Smooth muscle cell (in vitro differentiated cells): ENCODE measurements at regions not wholly inside any gene's neighbourhood (a gene's known extent, or its start where the extent isn't known, plus 50 kb on each side); places are given as distances from the start of the nearest gene placed in this dataset.

Source experiments
- DNase-seq: peaks from one replicate; lab custom pipeline; 2025; ENCODE audit not compliant: unreplicated experiment; lab: John Stamatoyannopoulos, UW
- H2AFZ ChIP-seq: fragments of 200-600 bp; sonication (generic); 2 replicates; pipeline ENCODE4 v1.6.0; 2016; ENCODE audit warnings: antibody characterized with exemption, low read depth, mild to moderate bottlenecking
- H3F3A ChIP-seq: fragments of 200-600 bp; sonication (generic); 2 replicates; pipeline ENCODE4 v1.6.0; 2017; ENCODE audit warnings: antibody characterized with exemption, low read depth
- H3K27ac ChIP-seq: fragments of 200-600 bp; sonication (generic); 2 replicates; pipeline ENCODE4 v1.5.1; 2016; ENCODE audit warnings: low read depth, mild to moderate bottlenecking
- H3K27me3 ChIP-seq: fragments of 200-600 bp; sonication (generic); 2 replicates; pipeline ENCODE4 v1.6.1; 2016; ENCODE audit warnings: low read depth, mild to moderate bottlenecking
- H3K36me3 ChIP-seq: fragments of 200-600 bp; sonication (generic); 2 replicates; pipeline ENCODE4 v1.5.1; 2016; ENCODE audit warnings: low read depth
- H3K4me1 ChIP-seq: fragments of 200-600 bp; sonication (generic); 2 replicates; pipeline ENCODE4 v1.5.1; 2016; ENCODE audit warnings: low read depth
- H3K4me2 ChIP-seq: fragments of 200-600 bp; sonication (generic); 2 replicates; pipeline ENCODE4 v1.6.0; 2016; ENCODE audit warnings: mild to moderate bottlenecking
- H3K4me3 ChIP-seq: fragments of 200-600 bp; sonication (generic); 2 replicates; pipeline ENCODE4 v1.5.1; 2016; ENCODE audit warnings: mild to moderate bottlenecking
- H3K79me2 ChIP-seq: fragments of 200-600 bp; sonication (generic); 2 replicates; pipeline ENCODE4 v1.6.0; 2016; ENCODE audit warnings: low read depth, mild to moderate bottlenecking
- H3K9ac ChIP-seq: fragments of 200-600 bp; sonication (generic); 2 replicates; pipeline ENCODE4 v1.6.0; 2016; ENCODE audit warnings: low read depth
- H3K9me3 ChIP-seq: fragments of 200-600 bp; sonication (generic); replicated peaks from 2 replicates; pipeline ENCODE4 v1.5.1; 2016; ENCODE audit warnings: low read depth
- H4K20me1 ChIP-seq: fragments of 200-600 bp; sonication (generic); 2 replicates; pipeline ENCODE4 v1.6.0; 2016; ENCODE audit warnings: low read depth
- WGBS: methylation state at CpG from one replicate; pipeline ENCODE4 v1.1.7; 2016; ENCODE audit warnings: low lambda C conversion rate; 5-methylcytosine and 5-hydroxymethylcytosine counted together
- TF ChIP-seq, protein P1 (sequence below): fragments of 200-600 bp; sonication (generic); IDR thresholded peaks from 2 replicates; pipeline ENCODE4 v1.5.1; 2017; ENCODE audit warnings: borderline replicate concordance, mild to moderate bottlenecking, antibody characterized with exemption; ENCODE audit not compliant: insufficient read depth, poor library complexity, severe bottlenecking

DNA sequence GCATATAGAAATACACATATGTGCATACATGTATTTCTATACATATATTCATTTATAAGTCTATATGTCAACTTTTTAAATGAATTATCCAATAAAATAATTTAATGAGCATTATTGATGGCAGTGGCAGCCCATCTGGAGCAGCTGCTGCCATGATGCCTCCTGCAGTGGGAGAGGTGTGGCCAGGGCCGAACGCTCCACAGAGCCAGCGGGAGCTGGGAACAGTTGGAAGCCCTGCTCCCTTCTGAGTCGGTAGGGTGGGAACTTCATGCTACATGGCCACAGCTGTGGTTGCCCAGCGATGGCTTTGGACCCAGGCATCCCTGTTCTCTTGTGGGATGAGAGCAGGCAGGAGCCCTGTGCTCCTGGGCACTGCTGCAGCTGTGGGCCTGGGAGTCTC is 812.4 kb upstream of the CTNND2 start:
- Histone ChIP-seq H3K27ac (no peak overlapping the region), H3K36me3 (no peaks in the 10 kb centered on the region), H3K9me3 (no peaks in the 10 kb centered on the region), H3K79me2 (no peaks in the 10 kb centered on the region), H4K20me1 (no peaks in the 10 kb centered on the region), H3K4me3 (no peak overlapping the region), H3K4me1 (no peaks in the 10 kb centered on the region), H3K27me3 (no peaks in the 10 kb centered on the region), H2AFZ (no peak overlapping the region), H3K9ac (no peak overlapping the region), H3F3A (no peaks in the 10 kb centered on the region), H3K4me2 (no peak overlapping the region)
- WGBS, result 94% methylated on average over 4 of the region's 5 CpGs
- no peak for DNase-seq
- TF ChIP-seq, protein P1, sequence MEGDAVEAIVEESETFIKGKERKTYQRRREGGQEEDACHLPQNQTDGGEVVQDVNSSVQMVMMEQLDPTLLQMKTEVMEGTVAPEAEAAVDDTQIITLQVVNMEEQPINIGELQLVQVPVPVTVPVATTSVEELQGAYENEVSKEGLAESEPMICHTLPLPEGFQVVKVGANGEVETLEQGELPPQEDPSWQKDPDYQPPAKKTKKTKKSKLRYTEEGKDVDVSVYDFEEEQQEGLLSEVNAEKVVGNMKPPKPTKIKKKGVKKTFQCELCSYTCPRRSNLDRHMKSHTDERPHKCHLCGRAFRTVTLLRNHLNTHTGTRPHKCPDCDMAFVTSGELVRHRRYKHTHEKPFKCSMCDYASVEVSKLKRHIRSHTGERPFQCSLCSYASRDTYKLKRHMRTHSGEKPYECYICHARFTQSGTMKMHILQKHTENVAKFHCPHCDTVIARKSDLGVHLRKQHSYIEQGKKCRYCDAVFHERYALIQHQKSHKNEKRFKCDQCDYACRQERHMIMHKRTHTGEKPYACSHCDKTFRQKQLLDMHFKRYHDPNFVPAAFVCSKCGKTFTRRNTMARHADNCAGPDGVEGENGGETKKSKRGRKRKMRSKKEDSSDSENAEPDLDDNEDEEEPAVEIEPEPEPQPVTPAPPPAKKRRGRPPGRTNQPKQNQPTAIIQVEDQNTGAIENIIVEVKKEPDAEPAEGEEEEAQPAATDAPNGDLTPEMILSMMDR, result no peak

GRCh38 chr5:12707560-12707959 is 803.3 kb upstream of the CTNND2 start:
- H3F3A ChIP-seq, result no peaks in the 10 kb centered on the region
- no peak overlapping the region for H3K27ac ChIP-seq
- TF ChIP-seq, protein P1, result no peak
- no peaks in the 10 kb centered on the region for H3K36me3 ChIP-seq
- DNase-seq, result no peak
- no peaks in the 10 kb centered on the region for H3K4me1 ChIP-seq
- H2AFZ ChIP-seq, result no peak overlapping the region
- no peaks in the 10 kb centered on the region for H4K20me1 ChIP-seq
- H3K79me2 ChIP-seq, result no peaks in the 10 kb centered on the region
- H3K27me3 ChIP-seq, result no peaks in the 10 kb centered on the region
- H3K4me3 ChIP-seq, result no peak overlapping the region
- no peaks in the 10 kb centered on the region for H3K9me3 ChIP-seq
- no peak overlapping the region for H3K4me2 ChIP-seq
- H3K9ac ChIP-seq, result no peak overlapping the region

DNA sequence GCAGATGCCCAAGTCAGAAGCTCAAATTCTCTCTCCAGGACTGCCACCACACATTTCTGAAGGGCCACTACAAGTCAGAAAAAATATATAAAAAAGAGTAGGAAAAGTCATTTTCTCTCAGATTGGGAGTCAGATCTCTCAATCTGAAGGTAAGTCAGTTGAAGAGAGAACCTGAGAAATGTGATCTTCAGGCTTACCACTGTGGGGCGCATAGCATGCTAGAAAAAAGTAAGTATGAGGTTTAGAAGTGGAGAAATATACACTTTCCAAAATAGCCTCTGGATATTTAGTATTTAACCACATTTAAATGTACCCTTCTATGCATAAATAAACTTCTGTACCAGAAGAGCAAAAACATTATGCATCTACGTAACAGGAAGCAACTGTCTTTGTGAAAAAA is 800.7 kb upstream of the CTNND2 start:
- no peak overlapping the region for H3K27ac ChIP-seq
- TF ChIP-seq, protein P1, result peak; percentile 16
- H3K36me3 ChIP-seq, result no peaks in the 10 kb centered on the region
- no peaks in the 10 kb centered on the region for H3K9me3 ChIP-seq
- H3K79me2 ChIP-seq, result no peaks in the 10 kb centered on the region
- no peaks in the 10 kb centered on the region for H3F3A ChIP-seq
- H3K4me2 ChIP-seq, result no peak overlapping the region
- 82% methylated on average over 2 of the region's 2 CpGs for WGBS
- H2AFZ ChIP-seq, result peak overlapping the region; percentile 6
- H3K9ac ChIP-seq, result no peak overlapping the region
- no peaks in the 10 kb centered on the region for H4K20me1 ChIP-seq
- no peak for DNase-seq
- H3K27me3 ChIP-seq, result no peaks in the 10 kb centered on the region
- H3K4me3 ChIP-seq, result no peak overlapping the region
- no peaks in the 10 kb centered on the region for H3K4me1 ChIP-seq

DNA sequence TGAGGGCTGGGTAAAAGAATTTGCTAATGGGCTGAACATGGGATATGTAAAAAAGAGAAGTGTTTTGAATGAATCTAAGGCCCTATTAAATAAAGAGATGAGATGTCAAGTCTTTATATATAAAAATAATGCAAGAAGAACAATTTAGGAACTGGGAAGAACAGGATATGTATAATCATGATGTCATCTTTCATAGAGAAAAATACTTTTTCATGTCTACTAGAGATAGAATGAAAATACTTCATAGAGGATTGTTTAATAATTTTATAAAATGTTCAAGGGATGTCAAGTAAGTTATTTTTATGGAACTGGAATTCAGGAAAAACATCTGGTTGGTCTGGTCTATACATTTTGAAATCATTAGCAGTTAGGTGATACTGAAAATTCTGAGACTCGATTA is 799.0 kb upstream of the CTNND2 start:
- Histone ChIP-seq H3K4me2 (no peak overlapping the region), H3K9me3 (no peaks in the 10 kb centered on the region), H3K79me2 (no peaks in the 10 kb centered on the region), H3K27me3 (no peaks in the 10 kb centered on the region), H3K4me3 (no peak overlapping the region), H3K4me1 (no peaks in the 10 kb centered on the region), H3K36me3 (no peaks in the 10 kb centered on the region), H2AFZ (no peak overlapping the region), H3K9ac (no peak overlapping the region), H3K27ac (no peak overlapping the region), H3F3A (no peaks in the 10 kb centered on the region), H4K20me1 (no peaks in the 10 kb centered on the region)
- no peak for DNase-seq
- 88% methylated on average over 1 of the region's 1 CpG for WGBS
- TF ChIP-seq, protein P1, result no peak
